GM12872 (cell line): ENCODE measurements at regions not wholly inside any gene's neighbourhood (a gene's known extent, or its start where the extent isn't known, plus 50 kb on each side); places are given as distances from the start of the nearest gene placed in this dataset.

Source experiments
- CTCF ChIP-seq: IDR thresholded peaks from 3 replicates; pipeline ENCODE4 v1.5.1; 2011; ENCODE audit warnings: low read depth, mild to moderate bottlenecking, low read length, moderate library complexity; ENCODE audit not compliant: insufficient read depth

- TF ChIP-seq CTCF = no peak
Measured at GRCh38 chr5:24765219-24765618, 120.4 kb upstream of the CDH10 start.

GRCh38 chr5:24750355-24750754 is 105.6 kb upstream of the CDH10 start:
- TF ChIP-seq CTCF = no peak

- no peak for TF ChIP-seq CTCF
Measured at GRCh38 chr5:24749701-24750100, 104.9 kb upstream of the CDH10 start.

GRCh38 chr5:24747327-24747726 is 102.5 kb upstream of the CDH10 start:
- no peak for TF ChIP-seq CTCF

GRCh38 chr5:24742334-24742733 is 97.6 kb upstream of the CDH10 start:
- no peak for TF ChIP-seq CTCF

- TF ChIP-seq CTCF = no peak
Measured at GRCh38 chr5:24737163-24737562, 92.4 kb upstream of the CDH10 start.

GRCh38 chr5:24735284-24735683 is 90.5 kb upstream of the CDH10 start:
- TF ChIP-seq CTCF = no peak

- TF ChIP-seq CTCF = no peak
Measured at GRCh38 chr5:24732184-24732583, 87.4 kb upstream of the CDH10 start.
